H9 (cell line): ENCODE measurements at regions not wholly inside any gene's neighbourhood (a gene's known extent, or its start where the extent isn't known, plus 50 kb on each side); places are given as distances from the start of the nearest gene placed in this dataset.
"Not testable (repeated sequence)": the region's sequence is repeated elsewhere in the genome, so short reads cannot be mapped to it uniquely, and the experiment has no call there.

Experiments
- DNase-seq: peaks from one replicate; pipeline ENCODE4 v3.0.0-alpha.2; 2017
- H2AFZ ChIP-seq: one replicate; pipeline ENCODE4 v1.6.1; 2013; ENCODE audit warnings: mild to moderate bottlenecking, low read length, control low read depth, moderate library complexity
- H2AK5ac ChIP-seq: 2 replicates; pipeline ENCODE4 v1.6.1; 2013; ENCODE audit warnings: low read length, control low read depth, mixed read lengths; ENCODE audit not compliant: insufficient read length
- H2BK120ac ChIP-seq: one replicate; pipeline ENCODE4 v1.6.1; 2013; ENCODE audit warnings: low read depth, mild to moderate bottlenecking, low read length, control low read depth, inconsistent platforms; ENCODE audit not compliant: poor library complexity, severe bottlenecking
- H2BK12ac ChIP-seq: 2 replicates; pipeline ENCODE4 v1.6.1; 2013; ENCODE audit warnings: low read length, control low read depth, mixed read lengths, low read depth; ENCODE audit not compliant: insufficient read length
- H2BK15ac ChIP-seq: 2 replicates; pipeline ENCODE4 v1.6.1; 2013; ENCODE audit warnings: low read depth, low read length, control low read depth
- H2BK20ac ChIP-seq: one replicate; pipeline ENCODE4 v1.6.1; 2013; ENCODE audit warnings: low read depth, mild to moderate bottlenecking, low read length, control low read depth, inconsistent platforms; ENCODE audit not compliant: poor library complexity, severe bottlenecking
- H2BK5ac ChIP-seq: 2 replicates; pipeline ENCODE4 v1.6.1; 2013; ENCODE audit warnings: low read length, control low read depth, mixed read lengths; ENCODE audit not compliant: insufficient read length
- H3K14ac ChIP-seq: 2 replicates; pipeline ENCODE4 v1.6.1; 2013; ENCODE audit warnings: low read length, control low read depth; ENCODE audit not compliant: insufficient read depth
- H3K18ac ChIP-seq: 2 replicates; pipeline ENCODE4 v1.6.1; 2013; ENCODE audit warnings: low read depth, mild to moderate bottlenecking, mixed read lengths, low read length, control low read depth; ENCODE audit not compliant: insufficient read length
- H3K23ac ChIP-seq: 2 replicates; pipeline ENCODE4 v1.6.1; 2013; ENCODE audit warnings: low read length, control low read depth, mixed read lengths, low read depth; ENCODE audit not compliant: insufficient read length
- H3K23me2 ChIP-seq: 2 replicates; pipeline ENCODE4 v1.6.1; 2013; ENCODE audit warnings: low read depth, mild to moderate bottlenecking, mixed read lengths, low read length, control low read depth; ENCODE audit not compliant: insufficient read length, poor library complexity, severe bottlenecking
- H3K27ac ChIP-seq: 2 replicates; pipeline ENCODE4 v1.5.1; 2013; ENCODE audit warnings: low read length, control low read depth, mixed read lengths, low read depth; ENCODE audit not compliant: insufficient read length
- H3K27me3 ChIP-seq: 2 replicates; pipeline ENCODE4 v1.6.1; 2013; ENCODE audit warnings: low read length, control low read depth, inconsistent platforms; ENCODE audit not compliant: insufficient read depth
- H3K4ac ChIP-seq: 2 replicates; pipeline ENCODE4 v1.6.1; 2013; ENCODE audit warnings: low read depth, mild to moderate bottlenecking, control low read depth, inconsistent platforms, low read length, moderate library complexity
- H3K4me1 ChIP-seq: 2 replicates; pipeline ENCODE4 v1.6.1; 2013; ENCODE audit warnings: low read length, control low read depth, inconsistent platforms; ENCODE audit not compliant: insufficient read depth
- H3K4me2 ChIP-seq: 2 replicates; pipeline ENCODE4 v1.6.1; 2013; ENCODE audit warnings: low read length, control low read depth, mixed read lengths; ENCODE audit not compliant: insufficient read length, insufficient read depth
- H3K56ac ChIP-seq: 2 replicates; pipeline ENCODE4 v1.6.1; 2013; ENCODE audit warnings: low read depth, mild to moderate bottlenecking, mixed read lengths, low read length, control low read depth; ENCODE audit not compliant: insufficient read length
- H3K79me1 ChIP-seq: 2 replicates; pipeline ENCODE4 v1.6.1; 2013; ENCODE audit warnings: low read depth, mild to moderate bottlenecking, moderate library complexity, low read length, control low read depth, inconsistent platforms; ENCODE audit not compliant: insufficient read depth, poor library complexity, severe bottlenecking
- H3K79me2 ChIP-seq: 2 replicates; pipeline ENCODE4 v1.6.1; 2013; ENCODE audit warnings: low read length, control low read depth, inconsistent platforms; ENCODE audit not compliant: insufficient read depth
- H3K9ac ChIP-seq: 2 replicates; pipeline ENCODE4 v1.6.1; 2013; ENCODE audit warnings: low read length, control low read depth, mixed read lengths; ENCODE audit not compliant: insufficient read length; ENCODE audit errors: extremely low read depth
- H3K9me3 ChIP-seq: one replicate; pipeline ENCODE4 v1.6.1; 2013; ENCODE audit warnings: low read depth, low read length, inconsistent platforms; ENCODE audit not compliant: control insufficient read depth
- H3T11ph ChIP-seq: one replicate; pipeline ENCODE4 v1.6.1; 2013; ENCODE audit warnings: mild to moderate bottlenecking, low read length, control low read depth, inconsistent platforms
- H4K20me1 ChIP-seq: one replicate; pipeline ENCODE4 v1.6.1; 2013; ENCODE audit not compliant: control insufficient read depth, insufficient read length, insufficient read depth
- H4K5ac ChIP-seq: 2 replicates; pipeline ENCODE4 v1.6.1; 2013; ENCODE audit warnings: low read depth, mild to moderate bottlenecking, mixed read lengths, low read length, control low read depth; ENCODE audit not compliant: insufficient read length
- H4K8ac ChIP-seq: replicated peaks from 2 replicates; pipeline ENCODE4 v1.6.1; 2013; ENCODE audit warnings: low read length, control low read depth, mixed read lengths, low read depth; ENCODE audit not compliant: insufficient read length
- H4K91ac ChIP-seq: 2 replicates; pipeline ENCODE4 v1.6.1; 2013; ENCODE audit warnings: low read depth, mild to moderate bottlenecking, moderate library complexity, mixed read lengths, low read length, control low read depth; ENCODE audit not compliant: insufficient read length
- H3K27ac Mint-ChIP-seq, 3 experiments: 2 replicates in 2 of 3; 3 replicates in 1 of 3; pipeline ENCODE4 v1.8.0; 2020 to 2021; ENCODE audit warnings: mixed read lengths in 3 of 3, mild to moderate bottlenecking in 1 of 3, moderate library complexity in 1 of 3
- H3K27me3 Mint-ChIP-seq: 2 replicates; pipeline ENCODE4 v1.8.0; 2021; ENCODE audit warnings: low read depth, mild to moderate bottlenecking, moderate library complexity, mixed read lengths
- H3K36me3 Mint-ChIP-seq, 3 experiments: 2 replicates in 2 of 3; 3 replicates in 1 of 3; pipeline ENCODE4 v1.8.0; 2020 to 2021; ENCODE audit warnings: low read depth in 3 of 3, mixed read lengths in 3 of 3; ENCODE audit not compliant: insufficient read depth in 1 of 3
- H3K4me1 Mint-ChIP-seq, 2 experiments: 2 replicates each; pipeline ENCODE4 v1.8.0; 2020; ENCODE audit warnings: mixed read lengths in 2 of 2
- H3K4me3 Mint-ChIP-seq, 2 experiments: 2 replicates in 1 of 2; 3 replicates in 1 of 2; pipeline ENCODE4 v1.8.0; 2020 to 2021; ENCODE audit warnings: mild to moderate bottlenecking in 2 of 2, mixed read lengths in 2 of 2, moderate library complexity in 1 of 2
- H3K9me3 Mint-ChIP-seq, 2 experiments: 2 replicates in 1 of 2; 3 replicates in 1 of 2; pipeline ENCODE4 v1.8.0; 2020; ENCODE audit warnings: mild to moderate bottlenecking in 2 of 2, mixed read lengths in 2 of 2, moderate library complexity in 1 of 2
- whole genome bisulfite sequencing: extraction: QIAGEN DNeasy Blood & Tissue Kit; methylation state at CpG from one replicate; pipeline ENCODE4 v1.1.7; 2013; ENCODE audit warnings: missing lambda C conversion rate, low lambda C conversion rate, mixed read lengths; ENCODE audit not compliant: insufficient read length; ENCODE audit errors: extremely low coverage; 5-methylcytosine and 5-hydroxymethylcytosine counted together

GRCh38 chr1:143786381-143786780, 185.4 kb downstream of the FAM72C start:
- H3K4me3 Mint-ChIP-seq, H2AFZ ChIP-seq, H3K9me3 ChIP-seq, H3K79me1 ChIP-seq, H4K91ac ChIP-seq, H3K27me3 ChIP-seq, H2BK5ac ChIP-seq, H3K56ac ChIP-seq, H3K14ac ChIP-seq, H3K27ac ChIP-seq, H4K5ac ChIP-seq, DNase-seq, H3K27ac Mint-ChIP-seq, H3K9ac ChIP-seq, H3K23me2 ChIP-seq, H2BK12ac ChIP-seq, H3K18ac ChIP-seq, H3K4me1 Mint-ChIP-seq, H3K4ac ChIP-seq, H3K79me2 ChIP-seq, H3K27me3 Mint-ChIP-seq, H2BK120ac ChIP-seq, H4K8ac ChIP-seq, H3K4me1 ChIP-seq, H3K23ac ChIP-seq, H2BK15ac ChIP-seq, H4K20me1 ChIP-seq, H3K9me3 Mint-ChIP-seq, H3K36me3 Mint-ChIP-seq, H2BK20ac ChIP-seq, H3T11ph ChIP-seq, H2AK5ac ChIP-seq, H3K4me2 ChIP-seq: not testable (repeated sequence)
- WGBS = no CpG with 5 or more reads among the region's 3 CpGs

- H3K4me3 Mint-ChIP-seq, H4K8ac ChIP-seq, H3K9ac ChIP-seq, H3T11ph ChIP-seq, H3K9me3 ChIP-seq, DNase-seq, H3K4me1 Mint-ChIP-seq, H2AFZ ChIP-seq, H2BK120ac ChIP-seq, H3K4ac ChIP-seq, H3K4me2 ChIP-seq, H3K27me3 Mint-ChIP-seq, H3K79me2 ChIP-seq, H4K20me1 ChIP-seq, H3K23me2 ChIP-seq, H3K79me1 ChIP-seq, H3K27ac Mint-ChIP-seq, H3K23ac ChIP-seq, H3K4me1 ChIP-seq, H3K18ac ChIP-seq, H2BK20ac ChIP-seq, H2AK5ac ChIP-seq, H3K9me3 Mint-ChIP-seq, H3K56ac ChIP-seq, H2BK5ac ChIP-seq, H2BK15ac ChIP-seq, H3K14ac ChIP-seq, H4K91ac ChIP-seq, H3K27ac ChIP-seq, H2BK12ac ChIP-seq, H4K5ac ChIP-seq, H3K27me3 ChIP-seq, H3K36me3 Mint-ChIP-seq: not testable (repeated sequence)
- WGBS = no CpG with 5 or more reads among the region's 7 CpGs
These were observed 185.9 kb downstream of the FAM72C start for GRCh38 chr1:143785883-143786282.
